ENCODE measurements at regions not wholly inside any gene's neighbourhood (a gene's known extent, or its start where the extent isn't known, plus 50 kb on each side); places are given as distances from the start of the nearest gene placed in this dataset.

DNA sequence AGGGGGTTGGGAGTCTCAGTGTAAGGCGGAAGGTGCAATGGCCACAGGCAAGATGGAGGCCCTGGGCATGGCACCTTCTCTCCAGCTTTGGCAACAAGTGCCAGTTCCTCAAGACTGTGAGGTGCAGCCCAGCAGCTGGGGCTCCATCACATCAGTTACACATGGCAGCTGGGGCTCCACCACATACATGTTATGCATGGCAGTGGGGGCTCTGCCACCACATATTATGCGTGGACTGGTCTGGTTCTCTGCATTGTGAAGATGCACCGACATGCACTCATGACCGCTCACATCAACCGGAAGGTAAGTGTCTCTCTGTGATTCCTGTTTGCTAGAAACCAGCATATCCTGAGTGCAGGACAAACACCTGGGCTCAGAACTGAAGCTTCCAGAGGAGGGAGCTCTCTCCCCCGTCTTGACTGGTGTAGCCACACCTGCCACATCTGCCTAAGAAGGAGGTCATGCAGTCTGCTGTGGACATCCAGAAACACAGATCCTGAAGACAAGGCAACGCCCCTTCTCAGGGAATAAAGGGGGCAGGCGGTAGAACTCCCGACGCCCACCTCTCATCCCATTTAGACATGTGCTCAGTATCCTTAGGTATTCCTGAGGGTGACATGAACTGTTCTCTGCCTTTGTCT is 104.1 kb upstream of the TMPRSS2 start:
- no TSS peak for BruUV-seq (replicated peaks)
- Histone ChIP-seq H2AFZ (ENCODE audit: low read length) (no peak overlapping the region), H3K9me3 (ENCODE audit: low read length) (no peaks in the 10 kb centered on the region), H3K27me3 (ENCODE audit: control insufficient read depth in 1 of 2, insufficient read depth in 2 of 2, low read length in 2 of 2) (peaks cover 4 to 31% of the 10 kb centered on the region in 2 experiments; a peak in 4 of 5 replicates), H3K9ac (ENCODE audit: insufficient read depth, low read depth, low read length) (no peak overlapping the region), H3K79me2 (ENCODE audit: insufficient read depth, low read length) (no peaks in the 10 kb centered on the region), H3K27ac (ENCODE audit: extremely low read length, insufficient read depth, low read length) (no peak overlapping the region), H3K4me2 (ENCODE audit: low read depth, low read length) (0 out of 2 replicates have a peak overlapping the region, but pooled peaks have one; percentile 48), H4K20me1 (ENCODE audit: insufficient read depth, low read length) (no peaks in the 10 kb centered on the region), H3K4me1 (ENCODE audit: insufficient read depth, low read length) (peaks cover 11% of the 10 kb centered on the region), H3K36me3 (replicated peaks in 1 of 2; ENCODE audit: control insufficient read depth in 1 of 2, insufficient read depth in 2 of 2, low read length in 2 of 2) (no peaks in the 10 kb centered on the region), H3K4me3 (replicated peaks in 1 of 3; ENCODE audit: insufficient read depth in 1 of 3, low read depth in 2 of 3, low read length in 3 of 3) (no peak overlapping the region)
- 50% methylated on average over 2 of the region's 10 CpGs for WGBS (ENCODE audit: low lambda C conversion rate)
- POLR2A ChIA-PET: interaction anchor here (0.9 to 1.3 kb wide), 2 partner anchors 11 to 103 kb away, joined by 3 to 4 read pairs; no protein-coding TSS in a partner anchor
- ATAC-seq (peak; percentile 85), DNase-seq (ENCODE audit: low spot score) (peak; percentile 28), FAIRE-seq (peak; percentile 49)
- in situ Hi-C loops (cut with HindIII; ENCODE audit: extremely low pct_ligation_motif_present, low pct_unique_long_range_greater_than_20kb): loop anchor here (5.0 to 25.0 kb wide), 2 partner anchors 165 to 500 kb away; no protein-coding TSS in a partner anchor
- intact Hi-C loops (cut with micrococcal nuclease; ENCODE audit: unreplicated experiment): loop anchor here (1.0 to 10.0 kb wide), 2 partner anchors 205 to 503 kb away; no protein-coding TSS in a partner anchor
- CTCF ChIA-PET (ENCODE audit: low intra/inter-chr PET ratio, low total read pairs): interaction anchor here (1.1 to 4.4 kb wide), 4 partner anchors 156 to 205 kb away, joined by 3 to 78 read pairs (median 28); no protein-coding TSS in a partner anchor
- TF ChIP-seq ETV6 (CRISPR knock-in tag; conservative IDR thresholded peaks at IDR 0.05): no peak
- TF ChIP-seq ZNF562 (CRISPR knock-in tag; IDR thresholded peaks at IDR 0.05; ENCODE audit: borderline replicate concordance): no peak
- TF ChIP-seq ZNF510 (CRISPR knock-in tag; IDR thresholded peaks at IDR 0.05; ENCODE audit: low read depth): no peak
- TF ChIP-seq ZMAT3 (CRISPR knock-in tag; conservative IDR thresholded peaks at IDR 0.05): peak; percentile 46; the same call in 1 of the 2 replicates
- no peak for TF ChIP-seq ZFY (CRISPR knock-in tag; IDR thresholded peaks at IDR 0.05)
- no peak for TF ChIP-seq NFKBIZ (CRISPR knock-in tag; IDR thresholded peaks at IDR 0.05)
- TF ChIP-seq HOXA3 (CRISPR knock-in tag; IDR thresholded peaks at IDR 0.05): no peak
- TF ChIP-seq NCOA1 (CRISPR knock-in tag; IDR thresholded peaks at IDR 0.05): no peak
- TF ChIP-seq RAD21 (CRISPR knock-in tag; IDR thresholded peaks at IDR 0.05): 0 out of 2 replicates have a peak, but pooled peaks have one; percentile 6
- TF ChIP-seq, protein P1, sequence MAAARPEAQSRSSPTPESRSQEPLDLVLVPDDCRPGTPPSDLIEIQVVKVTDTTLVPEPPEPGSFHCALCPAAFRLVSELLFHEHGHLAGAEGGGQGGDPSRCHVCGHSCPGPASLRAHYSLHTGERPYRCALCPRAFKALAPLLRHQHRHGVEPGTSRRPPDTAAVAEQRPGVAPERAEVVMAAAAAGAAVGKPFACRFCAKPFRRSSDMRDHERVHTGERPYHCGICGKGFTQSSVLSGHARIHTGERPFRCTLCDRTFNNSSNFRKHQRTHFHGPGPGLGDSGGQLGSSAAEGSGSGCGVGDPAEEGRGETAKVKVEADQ (CRISPR knock-in tag; IDR thresholded peaks at IDR 0.05; ENCODE audit: borderline replicate concordance): no peak
- TF ChIP-seq CTCF (CRISPR knock-in tag; IDR thresholded peaks at IDR 0.05): peak; percentile 51
- no peak for TF ChIP-seq HNRNPH1 (optimal IDR thresholded peaks at IDR 0.05; ENCODE audit: low read depth, low read length)
- TF ChIP-seq ZC3H13 (CRISPR knock-in tag; IDR thresholded peaks at IDR 0.05): no peak
- no peak for TF ChIP-seq GFI1 (CRISPR knock-in tag; IDR thresholded peaks at IDR 0.05; ENCODE audit: borderline replicate concordance)
- TF ChIP-seq ZNF251 (CRISPR knock-in tag; IDR thresholded peaks at IDR 0.05): no peak
- no peak for TF ChIP-seq PHB2 (IDR thresholded peaks at IDR 0.05; ENCODE audit: partially characterized antibody)
- TF ChIP-seq ZNF709 (CRISPR knock-in tag; IDR thresholded peaks at IDR 0.05): no peak
- no peak for TF ChIP-seq YY1 (IDR thresholded peaks at IDR 0.05; ENCODE audit: insufficient read depth, insufficient replicate concordance, low read depth, low read length)
- TF ChIP-seq, protein P2, sequence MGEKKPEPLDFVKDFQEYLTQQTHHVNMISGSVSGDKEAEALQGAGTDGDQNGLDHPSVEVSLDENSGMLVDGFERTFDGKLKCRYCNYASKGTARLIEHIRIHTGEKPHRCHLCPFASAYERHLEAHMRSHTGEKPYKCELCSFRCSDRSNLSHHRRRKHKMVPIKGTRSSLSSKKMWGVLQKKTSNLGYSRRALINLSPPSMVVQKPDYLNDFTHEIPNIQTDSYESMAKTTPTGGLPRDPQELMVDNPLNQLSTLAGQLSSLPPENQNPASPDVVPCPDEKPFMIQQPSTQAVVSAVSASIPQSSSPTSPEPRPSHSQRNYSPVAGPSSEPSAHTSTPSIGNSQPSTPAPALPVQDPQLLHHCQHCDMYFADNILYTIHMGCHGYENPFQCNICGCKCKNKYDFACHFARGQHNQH (CRISPR knock-in tag; IDR thresholded peaks at IDR 0.05): 0 out of 2 replicates have a peak, but pooled peaks have one; percentile 13
- 0 out of 2 replicates have a peak, but pooled peaks have one; percentile 37 for TF ChIP-seq ZNF772 (CRISPR knock-in tag; IDR thresholded peaks at IDR 0.05)

Data from HepG2 (cell line).